GM12892 (cell line): ENCODE measurements at regions not wholly inside any gene's neighbourhood (a gene's known extent, or its start where the extent isn't known, plus 50 kb on each side); places are given as distances from the start of the nearest gene placed in this dataset.

Source experiments
- POLR2A ChIP-seq: IDR thresholded peaks from 2 replicates; pipeline ENCODE4 v1.6.1; 2011; ENCODE audit warnings: low read depth, low read length, control low read depth
- POLR2AphosphoS5 ChIP-seq: IDR thresholded peaks from 2 replicates; pipeline ENCODE4 v1.6.1; 2011; ENCODE audit warnings: low read depth, low read length, control low read depth
- TAF1 ChIP-seq: IDR thresholded peaks from 2 replicates; pipeline ENCODE4 v1.6.1; 2011; ENCODE audit warnings: low read depth, mild to moderate bottlenecking, control low read depth, low read length, borderline replicate concordance

DNA sequence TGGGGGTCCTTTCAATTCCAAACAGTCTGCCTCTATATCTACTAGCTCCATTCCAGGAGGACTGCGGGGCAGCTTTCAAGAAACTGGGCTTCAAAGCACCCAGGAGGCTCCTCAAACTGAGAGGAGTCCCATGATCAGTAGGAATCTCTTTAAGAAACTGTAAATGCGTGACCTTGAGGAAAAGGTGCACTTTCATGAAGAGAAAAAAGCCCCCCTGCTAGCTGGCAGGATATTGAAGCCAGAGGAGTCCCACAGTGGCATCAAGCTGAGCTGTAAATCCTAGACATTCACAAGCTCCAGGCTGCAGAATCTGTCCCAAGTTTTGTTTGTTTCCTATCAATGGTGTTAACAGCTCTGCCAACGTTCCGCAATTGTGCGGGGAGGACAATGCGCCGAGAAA, 790.1 kb downstream of the SLC4A3 start:
- TF ChIP-seq POLR2A (no peak), POLR2AphosphoS5 (no peak), TAF1 (no peak)
